ENCODE measurements at regions not wholly inside any gene's neighbourhood (a gene's known extent, or its start where the extent isn't known, plus 50 kb on each side); places are given as distances from the start of the nearest gene placed in this dataset.

- TF ChIP-seq ZNF565 (CRISPR knock-in tag; conservative IDR thresholded peaks at IDR 0.05; ENCODE audit: low read depth) (no peak), ZFP3 (CRISPR knock-in tag; IDR thresholded peaks at IDR 0.05) (no peak), ZNF70 (CRISPR knock-in tag; IDR thresholded peaks at IDR 0.05) (no peak), ZNF8 (CRISPR knock-in tag; IDR thresholded peaks at IDR 0.05) (no peak), ZC3H10 (CRISPR knock-in tag; IDR thresholded peaks at IDR 0.05) (no peak), TOX (CRISPR knock-in tag; IDR thresholded peaks at IDR 0.05; ENCODE audit: borderline replicate concordance) (no peak), PPARA (CRISPR knock-in tag; IDR thresholded peaks at IDR 0.05; ENCODE audit: borderline replicate concordance) (no peak), CSDC2 (CRISPR knock-in tag; IDR thresholded peaks at IDR 0.05) (no peak), PATZ1 (CRISPR knock-in tag; IDR thresholded peaks at IDR 0.05; ENCODE audit: borderline replicate concordance) (no peak), GLIS3 (CRISPR knock-in tag; IDR thresholded peaks at IDR 0.05) (no peak), SNAI2 (CRISPR knock-in tag; IDR thresholded peaks at IDR 0.05) (no peak), ISL1 (CRISPR knock-in tag; IDR thresholded peaks at IDR 0.05) (no peak), ARNTL (CRISPR knock-in tag; IDR thresholded peaks at IDR 0.05; ENCODE audit: borderline replicate concordance, low read depth) (no peak), ZFP30 (CRISPR knock-in tag; IDR thresholded peaks at IDR 0.05) (no peak), POU6F1 (CRISPR knock-in tag; IDR thresholded peaks at IDR 0.05; ENCODE audit: borderline replicate concordance, low read depth) (no peak)
- TF ChIP-seq, protein P1, sequence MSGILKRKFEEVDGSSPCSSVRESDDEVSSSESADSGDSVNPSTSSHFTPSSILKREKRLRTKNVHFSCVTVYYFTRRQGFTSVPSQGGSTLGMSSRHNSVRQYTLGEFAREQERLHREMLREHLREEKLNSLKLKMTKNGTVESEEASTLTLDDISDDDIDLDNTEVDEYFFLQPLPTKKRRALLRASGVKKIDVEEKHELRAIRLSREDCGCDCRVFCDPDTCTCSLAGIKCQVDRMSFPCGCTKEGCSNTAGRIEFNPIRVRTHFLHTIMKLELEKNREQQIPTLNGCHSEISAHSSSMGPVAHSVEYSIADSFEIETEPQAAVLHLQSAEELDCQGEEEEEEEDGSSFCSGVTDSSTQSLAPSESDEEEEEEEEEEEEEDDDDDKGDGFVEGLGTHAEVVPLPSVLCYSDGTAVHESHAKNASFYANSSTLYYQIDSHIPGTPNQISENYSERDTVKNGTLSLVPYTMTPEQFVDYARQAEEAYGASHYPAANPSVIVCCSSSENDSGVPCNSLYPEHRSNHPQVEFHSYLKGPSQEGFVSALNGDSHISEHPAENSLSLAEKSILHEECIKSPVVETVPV (CRISPR knock-in tag; IDR thresholded peaks at IDR 0.05), result no peak
- TF ChIP-seq, protein P2, sequence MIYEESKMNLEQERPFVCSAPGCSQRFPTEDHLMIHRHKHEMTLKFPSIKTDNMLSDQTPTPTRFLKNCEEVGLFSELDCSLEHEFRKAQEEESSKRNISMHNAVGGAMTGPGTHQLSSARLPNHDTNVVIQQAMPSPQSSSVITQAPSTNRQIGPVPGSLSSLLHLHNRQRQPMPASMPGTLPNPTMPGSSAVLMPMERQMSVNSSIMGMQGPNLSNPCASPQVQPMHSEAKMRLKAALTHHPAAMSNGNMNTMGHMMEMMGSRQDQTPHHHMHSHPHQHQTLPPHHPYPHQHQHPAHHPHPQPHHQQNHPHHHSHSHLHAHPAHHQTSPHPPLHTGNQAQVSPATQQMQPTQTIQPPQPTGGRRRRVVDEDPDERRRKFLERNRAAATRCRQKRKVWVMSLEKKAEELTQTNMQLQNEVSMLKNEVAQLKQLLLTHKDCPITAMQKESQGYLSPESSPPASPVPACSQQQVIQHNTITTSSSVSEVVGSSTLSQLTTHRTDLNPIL (CRISPR knock-in tag; IDR thresholded peaks at IDR 0.05; ENCODE audit: low read depth), result no peak
- ATAC-seq, result no peak
Measured at GRCh38 chr9:71213633-71214032, 92.2 kb upstream of the TRPM3 start.

GRCh38 chr9:71210326-71210725, 88.9 kb upstream of the TRPM3 start:
- ATAC-seq, result no peak
- TF ChIP-seq ZFP30 (CRISPR knock-in tag; IDR thresholded peaks at IDR 0.05) (no peak), SNAI2 (CRISPR knock-in tag; IDR thresholded peaks at IDR 0.05) (no peak), POU6F1 (CRISPR knock-in tag; IDR thresholded peaks at IDR 0.05; ENCODE audit: borderline replicate concordance, low read depth) (no peak), CSDC2 (CRISPR knock-in tag; IDR thresholded peaks at IDR 0.05) (no peak), TCF4 (CRISPR knock-in tag; IDR thresholded peaks at IDR 0.05; ENCODE audit: borderline replicate concordance) (no peak), ZFP3 (CRISPR knock-in tag; IDR thresholded peaks at IDR 0.05) (no peak), RARB (CRISPR knock-in tag; IDR thresholded peaks at IDR 0.05) (no peak), TSHZ2 (CRISPR knock-in tag; IDR thresholded peaks at IDR 0.05) (no peak), OSR1 (CRISPR knock-in tag; IDR thresholded peaks at IDR 0.05) (no peak), BACH2 (CRISPR knock-in tag; IDR thresholded peaks at IDR 0.05; ENCODE audit: borderline replicate concordance) (no peak), PPARA (CRISPR knock-in tag; IDR thresholded peaks at IDR 0.05; ENCODE audit: borderline replicate concordance) (no peak), ZNF565 (CRISPR knock-in tag; conservative IDR thresholded peaks at IDR 0.05; ENCODE audit: low read depth) (no peak), TOX (CRISPR knock-in tag; IDR thresholded peaks at IDR 0.05; ENCODE audit: borderline replicate concordance) (no peak), ARNTL (CRISPR knock-in tag; IDR thresholded peaks at IDR 0.05; ENCODE audit: borderline replicate concordance, low read depth) (no peak), PATZ1 (CRISPR knock-in tag; IDR thresholded peaks at IDR 0.05; ENCODE audit: borderline replicate concordance) (no peak), GLIS3 (CRISPR knock-in tag; IDR thresholded peaks at IDR 0.05) (no peak)
- TF ChIP-seq, protein P1 (CRISPR knock-in tag; IDR thresholded peaks at IDR 0.05), result no peak
- TF ChIP-seq, protein P2 (CRISPR knock-in tag; IDR thresholded peaks at IDR 0.05; ENCODE audit: low read depth), result no peak
